Vagina (tissue), 2 donors: ENCODE measurements at regions not wholly inside any gene's neighbourhood (a gene's known extent, or its start where the extent isn't known, plus 50 kb on each side); places are given as distances from the start of the nearest gene placed in this dataset.

Experiments used
- DNase-seq, 2 donors: peaks; one replicate each; pipeline ENCODE4 v3.0.0-alpha.2; 2017; ENCODE audit errors: extremely low spot score in 2 of 2
- H3K27ac ChIP-seq: fragments of 200-600 bp; sonication (generic); one replicate; pipeline ENCODE4 v1.5.1; 2019
- H3K27me3 ChIP-seq: fragments of 200-600 bp; sonication (generic); one replicate; pipeline ENCODE4 v1.5.1; 2019
- H3K36me3 ChIP-seq, 2 donors: fragments of 200-600 bp; sonication (generic); one replicate each; pipeline ENCODE4 v1.5.1; 2017 to 2019
- H3K4me1 ChIP-seq: fragments of 200-600 bp; sonication (generic); one replicate; pipeline ENCODE4 v1.5.1; 2019
- H3K4me3 ChIP-seq, 2 donors: fragments of 200-600 bp; sonication (generic); 1 replicate in 1 of 2; 2 replicates in 1 of 2; pipeline ENCODE4 v1.5.1; 2016 to 2019
- H3K9me3 ChIP-seq: fragments of 200-600 bp; sonication (generic); one replicate; pipeline ENCODE4 v1.5.1; 2019
- CTCF ChIP-seq, 3 experiments: fragments of 450-650 bp in 2 of 3; fragments of 200-600 bp in 1 of 3; sonication (generic) in 1 of 3; IDR thresholded peaks; one replicate each; pipeline ENCODE4 v1.5.1; 2017 to 2019; ENCODE audit warnings: antibody characterized with exemption in 3 of 3, mild to moderate bottlenecking in 2 of 3, moderate library complexity in 2 of 3
- POLR2A ChIP-seq, 2 donors: fragments of 450-650 bp; IDR thresholded peaks; one replicate each; pipeline ENCODE4 v1.6.1; 2017; ENCODE audit warnings: antibody characterized with exemption in 2 of 2, mild to moderate bottlenecking in 2 of 2, moderate library complexity in 2 of 2
- POLR2AphosphoS5 ChIP-seq, 2 donors: sonication (generic); formaldehyde crosslinking; IDR thresholded peaks; one replicate each; pipeline ENCODE4 v1.9.0; 2017; ENCODE audit warnings: antibody characterized with exemption in 2 of 2, mild to moderate bottlenecking in 2 of 2, low read depth in 1 of 2; ENCODE audit not compliant: insufficient read depth in 1 of 2
- intact Hi-C: fragments of 100-400 bp; cut with DNase I; formaldehyde crosslinking; loops from one replicate; pipeline ENCODE4 v1.15.1; 2023

- peaks cover 0 to 43% of the 10 kb centered on the region in 2 donors for H3K36me3 ChIP-seq
- H3K4me3 ChIP-seq, result no peak overlapping the region
- TF ChIP-seq POLR2AphosphoS5 (IDR thresholded peaks at IDR 0.05; ENCODE audit: insufficient read depth in 1 of 2, low read depth in 1 of 2), result no peak
- TF ChIP-seq POLR2A (IDR thresholded peaks at IDR 0.05), result no peak
- no peak for TF ChIP-seq CTCF (IDR thresholded peaks at IDR 0.05)
- no peak for DNase-seq
- no peaks in the 10 kb centered on the region for H3K9me3 ChIP-seq
- no peak overlapping the region for H3K27ac ChIP-seq
- H3K27me3 ChIP-seq, result no peaks in the 10 kb centered on the region
- intact Hi-C loops, result no loop called here
- H3K4me1 ChIP-seq, result no peaks in the 10 kb centered on the region
These were observed 127.3 kb downstream of the KATNIP start for GRCh38 chr16:27677263-27677662.

- H3K27me3 ChIP-seq, result no peaks in the 10 kb centered on the region
- intact Hi-C loops, result no loop called here
- no peak for DNase-seq
- TF ChIP-seq POLR2A (IDR thresholded peaks at IDR 0.05) (no peak), POLR2AphosphoS5 (IDR thresholded peaks at IDR 0.05; ENCODE audit: insufficient read depth in 1 of 2, low read depth in 1 of 2) (no peak), CTCF (IDR thresholded peaks at IDR 0.05) (no peak)
- no peaks in the 10 kb centered on the region for H3K9me3 ChIP-seq
- no peak overlapping the region for H3K4me3 ChIP-seq
- peaks cover 0 to 45% of the 10 kb centered on the region in 2 donors for H3K36me3 ChIP-seq
- no peak overlapping the region for H3K27ac ChIP-seq
- H3K4me1 ChIP-seq, result no peaks in the 10 kb centered on the region
These were observed 129.0 kb downstream of the KATNIP start for GRCh38 chr16:27678955-27679354.

DNA sequence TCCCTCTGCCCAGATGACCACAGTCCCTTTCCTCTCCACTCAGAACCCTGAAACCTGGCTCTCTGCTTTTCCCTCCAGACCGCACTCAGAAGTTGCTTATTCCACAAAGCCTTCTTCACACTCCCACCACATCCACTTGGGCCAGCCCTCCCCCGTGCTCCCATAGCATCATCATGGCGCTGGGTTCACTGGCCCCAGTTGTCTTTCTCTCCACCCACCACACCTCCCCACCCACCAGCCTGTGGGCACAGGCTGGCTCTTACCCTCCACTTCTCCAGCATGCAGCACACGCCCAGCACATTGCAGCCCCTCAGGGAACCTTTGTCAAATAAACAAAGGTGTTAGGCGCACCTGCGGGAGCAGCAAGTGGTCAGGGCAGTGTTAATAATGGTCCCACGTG, 130.0 kb downstream of the KATNIP start:
- Histone ChIP-seq H3K36me3 (peaks cover 0 to 45% of the 10 kb centered on the region in 2 donors), H3K27me3 (no peaks in the 10 kb centered on the region), H3K27ac (no peak overlapping the region), H3K9me3 (no peaks in the 10 kb centered on the region), H3K4me1 (no peaks in the 10 kb centered on the region), H3K4me3 (no peak overlapping the region)
- intact Hi-C loops, result no loop called here
- no peak for DNase-seq
- TF ChIP-seq POLR2AphosphoS5 (IDR thresholded peaks at IDR 0.05; ENCODE audit: insufficient read depth in 1 of 2, low read depth in 1 of 2) (no peak), POLR2A (IDR thresholded peaks at IDR 0.05) (no peak), CTCF (IDR thresholded peaks at IDR 0.05) (no peak)

DNA sequence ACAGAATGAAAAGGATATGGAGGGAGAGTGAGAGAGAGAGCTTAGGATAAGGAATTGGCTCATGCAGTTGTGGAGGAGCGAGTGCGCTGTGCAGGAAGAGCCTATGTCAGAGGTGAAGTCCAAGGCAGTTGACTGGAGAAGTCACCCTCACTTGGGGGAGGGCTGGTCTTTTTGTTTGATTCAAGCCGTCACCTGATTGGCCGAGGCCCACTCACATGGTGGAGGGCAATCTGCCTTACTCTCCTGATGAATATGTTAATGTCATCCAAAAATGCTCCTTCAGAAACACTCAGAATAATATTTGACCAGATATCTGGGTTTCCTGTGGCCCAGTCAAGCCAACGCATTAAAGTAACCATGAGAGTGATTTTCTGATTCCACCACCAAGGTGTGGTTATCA, 131.7 kb downstream of the KATNIP start:
- Histone ChIP-seq H3K9me3 (no peaks in the 10 kb centered on the region), H3K4me3 (no peak overlapping the region), H3K36me3 (peaks cover 0 to 45% of the 10 kb centered on the region in 2 donors), H3K4me1 (no peaks in the 10 kb centered on the region), H3K27ac (no peak overlapping the region), H3K27me3 (no peaks in the 10 kb centered on the region)
- TF ChIP-seq POLR2A (IDR thresholded peaks at IDR 0.05), result no peak
- TF ChIP-seq CTCF (IDR thresholded peaks at IDR 0.05), result no peak
- TF ChIP-seq POLR2AphosphoS5 (IDR thresholded peaks at IDR 0.05; ENCODE audit: insufficient read depth in 1 of 2, low read depth in 1 of 2), result no peak
- intact Hi-C loops, result no loop called here
- DNase-seq, result no peak

DNA sequence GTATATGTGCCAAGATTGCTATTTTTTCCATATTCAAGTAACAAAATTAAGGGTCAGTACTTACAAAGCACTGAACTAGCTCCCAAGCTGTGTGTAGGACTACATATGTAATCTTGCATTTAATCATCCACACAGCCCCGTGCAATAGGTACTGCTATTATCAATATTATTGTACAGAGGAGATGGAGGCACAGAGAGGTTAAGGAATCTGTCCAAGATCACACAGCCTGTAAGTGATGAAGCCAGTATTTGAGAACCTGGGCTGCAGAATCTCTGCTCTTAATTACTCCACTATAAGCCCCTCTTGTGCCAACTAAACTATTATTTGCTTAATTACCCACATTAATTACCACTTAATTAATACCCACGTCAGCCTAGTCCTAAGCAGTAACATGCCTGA, 134.1 kb downstream of the KATNIP start:
- H3K36me3 ChIP-seq, result peaks cover 0 to 28% of the 10 kb centered on the region in 2 donors
- intact Hi-C loops, result no loop called here

More for the DNA sequence above, 134.1 kb downstream of the KATNIP start:
- H3K27me3 ChIP-seq, result no peaks in the 10 kb centered on the region
- no peaks in the 10 kb centered on the region for H3K9me3 ChIP-seq
- no peak for DNase-seq
- no peak overlapping the region for H3K27ac ChIP-seq
- no peak for TF ChIP-seq POLR2AphosphoS5 (IDR thresholded peaks at IDR 0.05; ENCODE audit: insufficient read depth in 1 of 2, low read depth in 1 of 2)
- no peak for TF ChIP-seq CTCF (IDR thresholded peaks at IDR 0.05)
- TF ChIP-seq POLR2A (IDR thresholded peaks at IDR 0.05), result no peak
- no peaks in the 10 kb centered on the region for H3K4me1 ChIP-seq
- no peak overlapping the region for H3K4me3 ChIP-seq
